Naive thymus-derived CD8-positive, alpha-beta T cell (primary cell): ENCODE measurements at regions not wholly inside any gene's neighbourhood (a gene's known extent, or its start where the extent isn't known, plus 50 kb on each side); places are given as distances from the start of the nearest gene placed in this dataset.

Experiments used
- ATAC-seq, 2 donors: fragments of 150-1000 bp; cut with Tn5 transposase in 1 of 2; sonication (Bioruptor Pico), chemical (Tn5 transposase) in 1 of 2; 1 replicate in 1 of 2; 2 replicates in 1 of 2; pipeline ENCODE4 v1.10.0; 2021; ENCODE audit warnings: mild to moderate bottlenecking in 2 of 2, moderate library complexity in 2 of 2
- POLR2A ChIA-PET: fragments of 350-600 bp; sonication (Branson Sonifier 250); formaldehyde crosslinking; loops from one replicate; lab custom pipeline; 2021; ENCODE audit warnings: antibody characterized with exemption; lab: Charles Lee
- DNase-seq, 10 donors: peaks; one replicate each; pipeline versions ENCODE4 v3.0.0 to v3.0.0-alpha.2; 2020 to 2022
- H3K27ac Mint-ChIP-seq, 10 donors: one replicate each; pipeline ENCODE4 v1.8.0; 2020 to 2022; ENCODE audit warnings: mild to moderate bottlenecking in 10 of 10, mixed read lengths in 10 of 10, moderate library complexity in 4 of 10, inconsistent platforms in 1 of 10
- H3K27me3 Mint-ChIP-seq, 5 donors: one replicate each; pipeline ENCODE4 v1.8.0; 2021 to 2022; ENCODE audit warnings: mixed read lengths in 5 of 5
- H3K36me3 Mint-ChIP-seq, 3 donors: one replicate each; pipeline ENCODE4 v1.8.0; 2020 to 2022; ENCODE audit warnings: mixed read lengths in 3 of 3, mild to moderate bottlenecking in 2 of 3, inconsistent platforms in 1 of 3
- H3K4me1 Mint-ChIP-seq, 4 donors: one replicate each; pipeline ENCODE4 v1.8.0; 2021 to 2022; ENCODE audit warnings: mixed read lengths in 4 of 4
- H3K4me3 Mint-ChIP-seq, 10 donors: one replicate each; pipeline ENCODE4 v1.8.0; 2020 to 2022; ENCODE audit warnings: mild to moderate bottlenecking in 10 of 10, mixed read lengths in 10 of 10, moderate library complexity in 6 of 10, inconsistent platforms in 1 of 10
- H3K9me3 Mint-ChIP-seq, 9 donors: one replicate each; pipeline ENCODE4 v1.8.0; 2020 to 2022; ENCODE audit warnings: mixed read lengths in 9 of 9, mild to moderate bottlenecking in 3 of 9, inconsistent platforms in 1 of 9, moderate library complexity in 1 of 9

DNA sequence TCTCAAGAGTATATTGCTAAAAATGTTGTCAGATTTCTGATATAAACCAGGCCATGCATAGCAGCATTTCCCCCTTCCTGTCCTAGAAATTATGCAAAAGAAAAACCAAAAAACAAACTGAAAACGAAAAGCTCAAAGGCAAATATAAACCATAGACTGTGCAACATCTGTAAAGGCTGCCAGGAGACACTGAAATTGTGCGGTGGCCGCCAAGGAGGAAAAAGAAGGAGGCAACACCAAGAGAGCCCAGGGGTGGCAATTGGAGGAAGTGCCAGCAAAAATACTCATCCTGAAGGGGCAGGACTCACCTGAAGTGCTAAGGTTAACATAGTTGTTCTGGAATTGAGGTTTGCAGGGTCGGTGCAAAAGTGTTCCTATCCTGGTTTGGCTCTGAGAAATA, 92.0 kb downstream of the RWDD3 start:
- ATAC-seq (no peak), DNase-seq (no peak)
- POLR2A ChIA-PET: no interaction called here
- Mint-ChIP-seq H3K9me3 (peaks cover 0 to 3% (median 0%) of the 10 kb centered on the region in 9 donors), H3K4me3 (no peak overlapping the region), H3K4me1 (no peaks in the 10 kb centered on the region), H3K36me3 (no peaks in the 10 kb centered on the region), H3K27me3 (peaks cover 2 to 13% (median 7%) of the 10 kb centered on the region in 5 donors), H3K27ac (no peak overlapping the region)

- ATAC-seq (no peak), DNase-seq (no peak)
- Mint-ChIP-seq H3K9me3 (peaks cover 0 to 11% (median 0%) of the 10 kb centered on the region in 9 donors), H3K27ac (no peak overlapping the region), H3K36me3 (no peaks in the 10 kb centered on the region), H3K4me1 (no peaks in the 10 kb centered on the region), H3K4me3 (no peak overlapping the region), H3K27me3 (peaks cover 0 to 9% (median 1%) of the 10 kb centered on the region in 5 donors)
- POLR2A ChIA-PET: no interaction called here
These were observed 98.7 kb downstream of the RWDD3 start for GRCh38 chr1:95332754-95333153.

DNA sequence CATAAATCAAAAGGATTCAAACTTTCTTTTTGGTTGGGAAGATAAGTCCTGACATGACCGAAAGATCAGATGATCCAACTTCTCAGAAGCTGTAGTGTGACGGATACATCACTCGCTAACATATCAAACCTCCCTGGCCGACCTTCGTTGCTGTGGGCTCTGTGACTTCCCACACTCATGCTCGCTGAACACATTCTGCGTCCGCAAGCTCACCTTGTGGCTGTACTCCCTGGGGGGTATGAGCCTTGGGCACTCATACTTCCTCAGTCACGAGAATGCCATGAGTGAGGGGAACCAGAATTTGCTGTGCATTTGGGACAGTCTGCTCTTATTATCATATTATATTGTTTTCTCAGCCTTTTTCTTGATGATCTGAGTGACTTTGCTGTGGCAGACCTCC, 105.4 kb downstream of the RWDD3 start:
- ATAC-seq: no peak
- H3K4me3 Mint-ChIP-seq: no peak overlapping the region
- H3K27me3 Mint-ChIP-seq: peaks cover 0 to 9% (median 5%) of the 10 kb centered on the region in 5 donors
- H3K27ac Mint-ChIP-seq: no peak overlapping the region
- POLR2A ChIA-PET: no interaction called here
- no peaks in the 10 kb centered on the region for H3K4me1 Mint-ChIP-seq
- peaks cover 0 to 15% (median 0%) of the 10 kb centered on the region in 9 donors for H3K9me3 Mint-ChIP-seq
- no peaks in the 10 kb centered on the region for H3K36me3 Mint-ChIP-seq
- DNase-seq: no peak

GRCh38 chr1:95340061-95340460, 106.1 kb downstream of the RWDD3 start:
- Mint-ChIP-seq H3K4me1 (no peaks in the 10 kb centered on the region), H3K27ac (no peak overlapping the region), H3K9me3 (peaks cover 0 to 19% (median 2%) of the 10 kb centered on the region in 9 donors), H3K36me3 (no peaks in the 10 kb centered on the region), H3K27me3 (peaks cover 3 to 13% (median 8%) of the 10 kb centered on the region in 5 donors), H3K4me3 (no peak overlapping the region)
- POLR2A ChIA-PET: no interaction called here
- ATAC-seq (no peak), DNase-seq (no peak)

DNA sequence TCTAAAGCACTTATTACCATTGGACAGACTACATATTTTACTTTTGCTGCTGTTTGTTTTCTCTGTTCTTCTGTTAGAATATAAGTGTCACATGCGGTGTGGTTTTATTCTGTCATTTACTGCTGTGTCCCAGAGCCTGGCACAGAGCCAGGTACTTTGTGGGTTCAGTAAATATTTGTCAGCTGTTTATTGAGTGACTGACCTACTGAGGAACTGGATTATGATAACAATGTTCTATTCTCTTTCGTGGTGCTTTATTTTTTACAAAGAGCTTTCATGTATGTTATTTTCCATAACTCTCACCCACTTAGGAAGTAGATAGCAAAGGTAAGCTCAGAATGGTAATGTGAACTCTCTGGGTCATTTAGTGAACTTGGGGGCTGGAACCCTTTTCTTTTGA, 118.8 kb downstream of the RWDD3 start:
- Mint-ChIP-seq H3K4me3 (no peak overlapping the region), H3K36me3 (no peaks in the 10 kb centered on the region), H3K4me1 (no peaks in the 10 kb centered on the region), H3K27me3 (peaks cover 0 to 20% (median 3%) of the 10 kb centered on the region in 5 donors), H3K27ac (no peak overlapping the region), H3K9me3 (peaks cover 0 to 2% (median 0%) of the 10 kb centered on the region in 9 donors)
- DNase-seq: no peak
- POLR2A ChIA-PET: no interaction called here
- no peak for ATAC-seq

DNA sequence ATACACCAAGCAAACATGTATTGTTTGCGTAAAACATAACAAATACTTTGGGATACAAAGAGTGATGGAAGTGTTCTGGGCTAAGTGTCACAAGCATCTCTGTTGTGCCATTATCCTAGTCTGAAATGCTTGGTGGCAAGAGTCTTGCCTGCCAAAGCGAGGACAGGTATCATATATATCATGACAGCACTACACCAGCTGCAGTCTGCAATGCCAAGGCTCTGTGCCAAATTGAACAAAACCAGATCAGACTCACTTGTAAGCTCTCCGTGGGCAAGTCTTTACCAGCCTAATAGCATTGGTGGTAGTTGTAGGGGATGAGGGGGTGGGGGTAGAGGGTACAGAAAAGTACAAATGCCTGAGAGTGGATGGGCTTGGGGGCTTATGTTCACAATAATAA, 119.2 kb downstream of the RWDD3 start:
- H3K27ac Mint-ChIP-seq: no peak overlapping the region
- peaks cover 0 to 20% (median 3%) of the 10 kb centered on the region in 5 donors for H3K27me3 Mint-ChIP-seq
- no peaks in the 10 kb centered on the region for H3K4me1 Mint-ChIP-seq
- H3K9me3 Mint-ChIP-seq: no peaks in the 10 kb centered on the region
- POLR2A ChIA-PET: no interaction called here
- DNase-seq: no peak
- no peak overlapping the region for H3K4me3 Mint-ChIP-seq
- no peaks in the 10 kb centered on the region for H3K36me3 Mint-ChIP-seq
- ATAC-seq: no peak

GRCh38 chr1:95364546-95364945, 130.5 kb downstream of the RWDD3 start:
- Mint-ChIP-seq H3K36me3 (no peaks in the 10 kb centered on the region), H3K27ac (no peak overlapping the region), H3K4me3 (no peak overlapping the region), H3K9me3 (peaks cover 0 to 12% (median 4%) of the 10 kb centered on the region in 9 donors), H3K27me3 (peaks cover 0 to 41% (median 9%) of the 10 kb centered on the region in 5 donors), H3K4me1 (no peaks in the 10 kb centered on the region)
- POLR2A ChIA-PET: no interaction called here
- ATAC-seq (no peak), DNase-seq (no peak)

DNA sequence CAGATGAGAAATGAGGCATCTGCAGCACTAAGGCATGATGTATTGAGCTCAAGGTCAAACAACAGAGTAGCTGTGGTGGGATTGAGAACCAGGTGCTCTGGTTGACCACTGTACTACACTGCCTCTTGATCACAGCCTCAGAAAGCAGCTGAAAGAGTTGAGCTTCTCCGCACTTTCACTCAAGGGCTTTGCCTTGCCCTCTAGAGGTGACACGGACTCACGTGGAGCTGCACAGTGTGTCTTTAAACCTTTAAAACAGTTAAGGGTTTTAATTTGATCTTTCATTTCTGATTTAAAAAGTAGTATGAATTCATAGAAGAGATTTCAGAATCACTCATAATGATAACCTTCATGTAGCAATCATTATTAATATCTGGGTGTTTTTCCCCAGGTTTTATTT, 132.5 kb downstream of the RWDD3 start:
- Mint-ChIP-seq H3K4me1 (no peaks in the 10 kb centered on the region), H3K27ac (no peak overlapping the region), H3K27me3 (peaks cover 1 to 43% (median 10%) of the 10 kb centered on the region in 5 donors), H3K4me3 (no peak overlapping the region), H3K9me3 (peaks cover 0 to 12% (median 0%) of the 10 kb centered on the region in 9 donors), H3K36me3 (no peaks in the 10 kb centered on the region)
- POLR2A ChIA-PET: no interaction called here
- no peak for ATAC-seq
- DNase-seq: no peak

DNA sequence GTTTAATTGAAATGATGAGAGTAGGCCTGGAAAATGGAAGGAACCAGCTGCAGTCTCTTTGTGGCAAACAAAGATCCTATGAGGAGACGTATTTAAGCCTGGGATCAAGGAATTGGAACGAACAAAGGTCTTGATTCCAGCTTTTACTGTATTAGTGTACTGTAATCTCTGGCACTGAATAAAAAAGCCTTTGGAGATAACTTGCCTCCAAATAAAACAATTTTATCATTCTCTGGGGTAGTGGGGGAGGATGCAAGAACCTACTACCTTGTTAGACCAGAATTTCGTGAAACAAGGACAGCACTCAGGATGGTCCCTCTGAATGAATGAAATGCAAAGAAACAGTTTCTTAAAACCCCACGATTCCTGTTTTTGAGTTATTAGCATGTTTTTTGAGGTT, 134.2 kb downstream of the RWDD3 start:
- Mint-ChIP-seq H3K27ac (no peak overlapping the region), H3K4me3 (no peak overlapping the region)

GRCh38 chr1:95369985-95370690, 136.1 kb downstream of the RWDD3 start:
- peaks cover 0 to 13% (median 0%) of the 10 kb centered on the region in 9 donors for H3K9me3 Mint-ChIP-seq
- H3K36me3 Mint-ChIP-seq: no peaks in the 10 kb centered on the region
- POLR2A ChIA-PET: no interaction called here
- no peak overlapping the region for H3K4me3 Mint-ChIP-seq
- H3K27me3 Mint-ChIP-seq: peaks cover 1 to 27% (median 4%) of the 10 kb centered on the region in 5 donors
- no peak for DNase-seq
- no peak for ATAC-seq
- H3K4me1 Mint-ChIP-seq: no peaks in the 10 kb centered on the region
- H3K27ac Mint-ChIP-seq: no peak overlapping the region

More for the DNA sequence above, 134.2 kb downstream of the RWDD3 start:
- Mint-ChIP-seq H3K27me3 (peaks cover 0 to 29% (median 3%) of the 10 kb centered on the region in 5 donors), H3K36me3 (no peaks in the 10 kb centered on the region), H3K4me1 (no peaks in the 10 kb centered on the region), H3K9me3 (peaks cover 0 to 12% (median 0%) of the 10 kb centered on the region in 9 donors)
- POLR2A ChIA-PET: no interaction called here
- ATAC-seq (no peak), DNase-seq (no peak)

- peaks cover 1 to 24% (median 4%) of the 10 kb centered on the region in 5 donors for H3K27me3 Mint-ChIP-seq
- no peak for DNase-seq
- H3K4me3 Mint-ChIP-seq: no peak overlapping the region
- ATAC-seq: no peak
- H3K27ac Mint-ChIP-seq: no peak overlapping the region
- POLR2A ChIA-PET: no interaction called here
- H3K4me1 Mint-ChIP-seq: no peaks in the 10 kb centered on the region
- no peaks in the 10 kb centered on the region for H3K36me3 Mint-ChIP-seq
- H3K9me3 Mint-ChIP-seq: peaks cover 0 to 9% (median 0%) of the 10 kb centered on the region in 9 donors
These were observed 136.9 kb downstream of the RWDD3 start for GRCh38 chr1:95370691-95371562.

DNA sequence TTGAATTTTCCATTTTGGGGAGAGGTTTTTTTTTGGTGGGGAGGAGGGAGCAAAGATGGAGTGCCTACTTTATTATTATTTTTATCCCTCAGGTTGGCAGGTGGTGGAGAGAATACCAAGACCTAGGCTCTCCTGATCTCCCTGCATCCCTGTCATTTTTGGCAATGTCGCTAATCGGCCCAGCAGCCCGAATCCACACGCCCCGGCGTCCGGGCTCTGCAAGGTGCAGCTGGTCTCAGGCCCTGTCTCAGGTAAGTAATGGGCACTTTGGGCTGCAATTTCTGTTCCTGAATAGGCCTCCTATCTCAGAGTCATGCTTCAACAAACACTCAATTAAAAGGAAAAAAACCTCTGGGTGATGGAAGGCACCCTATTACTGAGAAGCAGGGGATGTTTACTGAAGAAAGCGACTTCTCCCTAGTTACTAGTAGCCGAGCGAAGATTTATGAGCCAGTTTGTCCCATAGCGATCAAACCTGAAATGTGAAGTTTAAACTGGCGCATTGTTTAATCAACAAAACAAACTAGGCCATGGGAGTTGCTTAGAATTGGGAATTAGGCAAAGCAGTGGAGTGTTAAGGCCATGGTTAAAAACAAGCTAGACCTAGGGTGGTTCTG, 137.8 kb downstream of the RWDD3 start:
- ATAC-seq (no peak), DNase-seq (no peak)
- Mint-ChIP-seq H3K36me3 (no peaks in the 10 kb centered on the region), H3K27me3 (peaks cover 1 to 24% (median 4%) of the 10 kb centered on the region in 5 donors), H3K9me3 (peaks cover 0 to 8% (median 0%) of the 10 kb centered on the region in 9 donors), H3K27ac (no peak overlapping the region), H3K4me1 (no peaks in the 10 kb centered on the region), H3K4me3 (no peak overlapping the region)
- POLR2A ChIA-PET: no interaction called here

DNA sequence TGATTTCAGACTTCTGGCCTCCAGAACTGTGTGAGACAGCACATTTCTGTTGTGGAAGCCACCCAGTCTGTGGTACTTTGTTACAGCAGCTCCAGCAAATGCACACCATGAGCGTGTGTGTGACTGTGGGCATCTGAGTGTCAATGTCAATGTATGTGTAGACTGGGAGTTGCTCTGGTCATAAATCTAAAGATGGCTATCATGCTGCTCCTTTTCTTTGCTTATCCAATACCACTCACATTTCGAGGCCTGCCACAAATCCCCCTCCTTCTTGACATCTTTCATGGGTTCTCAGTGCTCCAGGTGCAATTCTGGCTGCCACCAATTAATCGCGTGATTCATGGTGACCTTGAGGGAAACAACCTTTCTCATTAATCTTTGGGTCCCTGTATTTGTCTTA, 141.2 kb downstream of the RWDD3 start:
- no peak overlapping the region for H3K27ac Mint-ChIP-seq
- no peak for ATAC-seq
- H3K27me3 Mint-ChIP-seq: peaks cover 1 to 22% (median 4%) of the 10 kb centered on the region in 5 donors
- DNase-seq: no peak
- no peaks in the 10 kb centered on the region for H3K4me1 Mint-ChIP-seq
- no peak overlapping the region for H3K4me3 Mint-ChIP-seq
- no peaks in the 10 kb centered on the region for H3K36me3 Mint-ChIP-seq
- H3K9me3 Mint-ChIP-seq: peaks cover 0 to 8% (median 0%) of the 10 kb centered on the region in 9 donors
- POLR2A ChIA-PET: no interaction called here
